LNCAP (cell line): ENCODE measurements at regions not wholly inside any gene's neighbourhood (a gene's known extent, or its start where the extent isn't known, plus 50 kb on each side); places are given as distances from the start of the nearest gene placed in this dataset.

ENCODE experiments used
- TF ChIP-seq, protein P1 (sequence below): fragments of 450-650 bp; IDR thresholded peaks from 2 replicates; pipeline ENCODE4 v1.5.1; 2017; ENCODE audit warnings: mild to moderate bottlenecking

DNA sequence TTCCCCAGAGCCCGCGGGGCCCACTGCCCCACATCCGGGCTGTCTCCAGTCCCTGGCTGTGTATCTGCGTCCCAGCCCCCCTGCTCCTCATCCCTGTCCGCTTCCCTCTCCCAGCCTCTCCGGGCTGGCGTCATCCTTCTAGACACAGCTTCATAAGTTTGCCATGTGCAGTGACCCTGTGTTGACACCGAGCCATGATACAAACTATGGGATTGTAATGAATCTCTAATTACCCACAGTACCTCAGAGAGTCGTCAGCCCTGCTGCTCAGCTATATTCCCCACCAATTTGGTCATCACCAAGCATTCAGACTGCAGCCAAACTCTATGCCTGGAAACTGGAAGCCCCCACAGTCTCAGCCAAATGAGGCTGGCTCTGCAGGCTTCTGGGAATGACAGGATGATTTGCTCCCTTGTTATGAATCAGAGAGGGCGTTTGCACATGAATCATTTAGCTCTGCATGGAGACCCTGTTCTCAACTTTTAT lies 466.1 kb upstream of the ATP11B start:
- TF ChIP-seq, protein P1, sequence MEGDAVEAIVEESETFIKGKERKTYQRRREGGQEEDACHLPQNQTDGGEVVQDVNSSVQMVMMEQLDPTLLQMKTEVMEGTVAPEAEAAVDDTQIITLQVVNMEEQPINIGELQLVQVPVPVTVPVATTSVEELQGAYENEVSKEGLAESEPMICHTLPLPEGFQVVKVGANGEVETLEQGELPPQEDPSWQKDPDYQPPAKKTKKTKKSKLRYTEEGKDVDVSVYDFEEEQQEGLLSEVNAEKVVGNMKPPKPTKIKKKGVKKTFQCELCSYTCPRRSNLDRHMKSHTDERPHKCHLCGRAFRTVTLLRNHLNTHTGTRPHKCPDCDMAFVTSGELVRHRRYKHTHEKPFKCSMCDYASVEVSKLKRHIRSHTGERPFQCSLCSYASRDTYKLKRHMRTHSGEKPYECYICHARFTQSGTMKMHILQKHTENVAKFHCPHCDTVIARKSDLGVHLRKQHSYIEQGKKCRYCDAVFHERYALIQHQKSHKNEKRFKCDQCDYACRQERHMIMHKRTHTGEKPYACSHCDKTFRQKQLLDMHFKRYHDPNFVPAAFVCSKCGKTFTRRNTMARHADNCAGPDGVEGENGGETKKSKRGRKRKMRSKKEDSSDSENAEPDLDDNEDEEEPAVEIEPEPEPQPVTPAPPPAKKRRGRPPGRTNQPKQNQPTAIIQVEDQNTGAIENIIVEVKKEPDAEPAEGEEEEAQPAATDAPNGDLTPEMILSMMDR: no peak

GRCh38 chr3:182330646-182331045 lies 462.7 kb upstream of the ATP11B start:
- TF ChIP-seq, protein P1: no peak

DNA sequence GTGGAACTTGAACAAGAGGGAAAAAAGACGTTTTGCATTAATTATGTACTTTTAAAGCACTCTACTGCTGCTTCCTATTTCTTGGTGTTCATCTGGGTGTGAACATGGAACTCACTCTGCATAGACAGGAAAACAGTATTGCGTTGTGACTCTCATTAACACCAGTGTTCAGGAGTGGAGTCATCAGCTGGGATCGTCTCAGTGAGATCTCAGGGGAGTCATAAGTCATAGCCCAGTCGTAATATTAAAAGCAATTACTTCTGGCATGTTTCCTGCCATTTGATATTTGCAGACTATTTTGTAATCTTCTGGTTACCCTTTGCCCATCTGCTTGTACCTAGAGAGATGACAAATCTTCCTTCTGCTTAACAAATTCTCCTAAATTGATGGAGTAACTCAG lies 462.0 kb upstream of the ATP11B start:
- TF ChIP-seq, protein P1: no peak

DNA sequence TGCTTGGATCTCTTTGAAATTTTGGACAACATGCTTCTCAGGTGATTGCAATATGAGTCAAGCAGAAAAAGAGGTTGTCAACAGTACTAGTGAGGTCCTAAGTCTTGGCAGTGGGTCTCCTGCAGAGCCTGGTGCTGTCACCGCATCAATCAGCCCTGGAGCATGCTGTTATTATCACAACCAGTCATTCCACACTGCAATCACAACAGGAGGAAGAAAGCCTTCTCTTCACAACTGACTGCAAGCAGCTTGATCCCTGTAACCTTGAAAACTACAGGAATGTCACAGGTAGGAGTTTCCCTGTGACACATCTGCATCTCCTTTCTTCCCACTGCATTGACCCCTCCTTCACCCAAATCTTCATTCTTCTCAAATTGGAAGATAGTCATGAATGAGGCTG lies 451.1 kb upstream of the ATP11B start:
- TF ChIP-seq, protein P1: no peak

- TF ChIP-seq, protein P1: no peak
These were observed 444.3 kb upstream of the ATP11B start for GRCh38 chr3:182349051-182349450.

GRCh38 chr3:182349951-182350517 lies 443.3 kb upstream of the ATP11B start:
- TF ChIP-seq, protein P1: no peak

- TF ChIP-seq, protein P1: no peak
These were observed 435.4 kb upstream of the ATP11B start for GRCh38 chr3:182357928-182358327.

GRCh38 chr3:182364323-182364722 lies 429.0 kb upstream of the ATP11B start:
- TF ChIP-seq, protein P1: no peak
